Fibroblast of villous mesenchyme (primary cell): ENCODE measurements at regions not wholly inside any gene's neighbourhood (a gene's known extent, or its start where the extent isn't known, plus 50 kb on each side); places are given as distances from the start of the nearest gene placed in this dataset.

ENCODE experiments used
- DNase-seq: peaks from one replicate; pipeline ENCODE4 v3.0.0-alpha.2; 2010; ENCODE audit warnings: low read depth
- H3K4me3 ChIP-seq: 2 replicates; pipeline ENCODE4 v1.5.1; 2011; ENCODE audit warnings: low read depth, mild to moderate bottlenecking, low read length
- TF ChIP-seq, protein P1 (sequence below): IDR thresholded peaks from 2 replicates; pipeline ENCODE4 v1.5.1; 2012; ENCODE audit warnings: low read depth, mild to moderate bottlenecking, low read length; ENCODE audit not compliant: insufficient read depth

DNA sequence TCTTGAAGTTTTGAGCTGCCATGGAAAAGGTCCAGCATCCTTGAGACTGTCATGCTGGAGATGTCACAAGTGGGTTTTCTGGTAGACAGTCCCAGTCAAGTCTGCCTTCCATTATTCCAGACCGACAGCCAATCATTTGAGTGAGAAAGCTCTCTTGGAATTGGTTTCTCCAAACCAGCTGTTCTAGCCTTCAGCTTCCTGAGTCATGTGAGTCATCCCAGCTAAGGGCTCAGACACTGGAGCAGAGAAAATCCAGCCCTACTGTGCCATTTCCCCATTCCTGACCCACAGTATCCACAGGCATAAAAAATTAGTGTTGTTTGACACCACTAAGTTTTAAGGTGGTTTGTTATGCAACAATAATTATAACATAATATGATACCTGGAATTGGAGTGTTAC lies 219.0 kb downstream of the ADRA2A start:
- H3K4me3 ChIP-seq: no peak overlapping the region
- TF ChIP-seq, protein P1, sequence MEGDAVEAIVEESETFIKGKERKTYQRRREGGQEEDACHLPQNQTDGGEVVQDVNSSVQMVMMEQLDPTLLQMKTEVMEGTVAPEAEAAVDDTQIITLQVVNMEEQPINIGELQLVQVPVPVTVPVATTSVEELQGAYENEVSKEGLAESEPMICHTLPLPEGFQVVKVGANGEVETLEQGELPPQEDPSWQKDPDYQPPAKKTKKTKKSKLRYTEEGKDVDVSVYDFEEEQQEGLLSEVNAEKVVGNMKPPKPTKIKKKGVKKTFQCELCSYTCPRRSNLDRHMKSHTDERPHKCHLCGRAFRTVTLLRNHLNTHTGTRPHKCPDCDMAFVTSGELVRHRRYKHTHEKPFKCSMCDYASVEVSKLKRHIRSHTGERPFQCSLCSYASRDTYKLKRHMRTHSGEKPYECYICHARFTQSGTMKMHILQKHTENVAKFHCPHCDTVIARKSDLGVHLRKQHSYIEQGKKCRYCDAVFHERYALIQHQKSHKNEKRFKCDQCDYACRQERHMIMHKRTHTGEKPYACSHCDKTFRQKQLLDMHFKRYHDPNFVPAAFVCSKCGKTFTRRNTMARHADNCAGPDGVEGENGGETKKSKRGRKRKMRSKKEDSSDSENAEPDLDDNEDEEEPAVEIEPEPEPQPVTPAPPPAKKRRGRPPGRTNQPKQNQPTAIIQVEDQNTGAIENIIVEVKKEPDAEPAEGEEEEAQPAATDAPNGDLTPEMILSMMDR: no peak
- peak; percentile 4 for DNase-seq

GRCh38 chr10:111297351-111297848 lies 220.6 kb downstream of the ADRA2A start:
- no peak overlapping the region for H3K4me3 ChIP-seq
- TF ChIP-seq, protein P1: no peak
- DNase-seq: peak; percentile 25

GRCh38 chr10:111298031-111298430 lies 221.2 kb downstream of the ADRA2A start:
- TF ChIP-seq, protein P1: no peak
- H3K4me3 ChIP-seq: no peak overlapping the region
- DNase-seq: no peak

DNA sequence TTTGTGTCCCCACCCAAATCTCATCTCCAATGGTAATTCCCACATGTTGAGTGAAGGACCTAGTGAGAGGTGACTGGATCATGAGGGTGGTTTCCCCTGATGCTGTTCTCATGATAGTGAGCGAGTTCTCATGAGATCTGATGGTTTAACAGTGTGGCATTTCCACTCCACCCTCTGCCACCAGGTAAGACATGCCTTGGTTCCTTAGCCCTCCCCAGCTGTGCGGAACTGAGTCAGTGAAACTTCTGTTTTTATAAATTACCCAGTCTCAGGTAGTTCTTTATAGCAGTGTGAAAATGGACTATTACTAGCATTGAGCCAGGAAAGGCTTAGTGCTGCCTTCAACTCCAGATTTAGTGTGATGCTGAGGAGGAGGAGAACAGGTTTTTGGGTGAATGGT lies 222.2 kb downstream of the ADRA2A start:
- TF ChIP-seq, protein P1: no peak
- no peak for DNase-seq
- H3K4me3 ChIP-seq: no peak overlapping the region

DNA sequence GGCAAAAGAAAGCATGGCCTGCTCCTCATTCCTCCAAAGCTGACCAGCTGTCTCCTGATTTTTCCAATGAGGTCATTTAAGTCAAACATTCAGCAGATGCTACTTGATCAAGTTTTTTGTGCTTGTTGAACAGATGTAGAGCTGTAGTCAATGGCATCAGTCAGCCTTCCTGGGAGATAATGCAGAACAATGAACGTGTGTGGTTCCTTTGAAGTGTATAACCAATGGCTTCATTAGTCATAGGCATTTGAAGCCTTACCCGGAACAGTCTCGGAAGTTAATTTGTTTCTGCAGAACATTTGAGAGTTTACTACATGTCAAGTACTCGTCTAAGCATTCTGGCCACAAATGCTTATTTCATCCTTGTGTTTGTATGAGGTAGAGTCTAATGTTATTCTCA lies 227.1 kb downstream of the ADRA2A start:
- TF ChIP-seq, protein P1: no peak
- H3K4me3 ChIP-seq: no peak overlapping the region
- DNase-seq: no peak

DNA sequence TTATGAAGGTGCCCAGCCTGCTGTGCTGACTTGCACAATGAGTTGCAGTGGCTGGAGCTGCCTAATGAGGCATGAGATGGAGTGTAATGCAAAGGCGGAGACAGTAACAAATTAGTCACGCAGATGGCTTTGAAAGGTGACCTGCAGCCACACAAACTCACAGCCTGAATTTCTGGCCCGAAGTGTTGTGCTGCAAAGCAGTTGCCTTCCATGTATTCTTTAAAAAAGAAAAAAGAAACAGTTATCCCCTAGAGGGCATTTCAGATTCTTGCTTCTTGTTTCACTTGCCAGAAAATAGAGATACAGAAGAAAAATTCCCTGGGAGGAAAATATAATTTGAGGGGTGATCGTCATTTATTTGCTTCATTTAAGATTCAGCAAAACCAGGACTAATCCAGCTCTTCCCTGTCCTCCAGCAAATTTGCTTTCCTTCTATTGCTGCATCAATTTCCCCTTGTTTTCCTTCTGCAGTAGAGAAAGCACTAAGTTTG lies 239.9 kb downstream of the ADRA2A start:
- TF ChIP-seq, protein P1: no peak
- H3K4me3 ChIP-seq: peak overlapping the region; percentile 19
- DNase-seq: no peak

DNA sequence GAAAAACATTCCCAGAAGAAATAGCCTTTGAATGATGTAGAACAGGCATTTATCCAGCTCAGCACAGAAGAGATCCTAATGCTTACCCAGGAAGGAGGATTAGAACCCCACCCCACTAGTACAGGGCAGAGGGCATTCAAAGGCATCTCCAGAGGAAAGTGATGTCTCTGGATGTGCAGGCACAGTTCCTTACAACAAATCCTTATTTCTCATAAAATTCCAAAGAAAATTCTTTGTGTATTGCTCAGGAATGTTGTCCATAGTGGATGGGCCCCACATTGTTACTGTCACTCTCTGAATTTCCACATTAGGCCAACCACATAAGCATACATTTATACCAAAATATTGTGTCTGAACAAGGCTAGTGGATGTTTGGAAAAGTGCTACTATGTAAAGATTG lies 243.0 kb downstream of the ADRA2A start:
- H3K4me3 ChIP-seq: no peak overlapping the region
- DNase-seq: no peak
- TF ChIP-seq, protein P1: no peak
